PFSK-1 (cell line): ENCODE measurements at regions not wholly inside any gene's neighbourhood (a gene's known extent, or its start where the extent isn't known, plus 50 kb on each side); places are given as distances from the start of the nearest gene placed in this dataset.

Experiments
- FOXP2 ChIP-seq: optimal IDR thresholded peaks from 2 replicates; pipeline ENCODE3; 2011; ENCODE audit warnings: borderline replicate concordance, control low read depth, inconsistent platforms; ENCODE audit not compliant: insufficient read depth; ENCODE audit errors: extremely low read length, extremely low read depth
- POLR2AphosphoS5 ChIP-seq: IDR thresholded peaks from 2 replicates; pipeline ENCODE4 v1.6.1; 2012; ENCODE audit warnings: low read depth, mild to moderate bottlenecking, control low read depth, low read length, moderate library complexity
- REST ChIP-seq, 2 experiments: IDR thresholded peaks; 2 replicates each; pipeline versions ENCODE4 v1.6.1 to v1.8.0; 2011 to 2012; ENCODE audit warnings: low read depth in 2 of 2, low read length in 2 of 2, control low read depth in 1 of 2, inconsistent platforms in 1 of 2, mild to moderate bottlenecking in 1 of 2, moderate library complexity in 1 of 2; ENCODE audit not compliant: insufficient read depth in 1 of 2
- SIN3A ChIP-seq: IDR thresholded peaks from 2 replicates; pipeline ENCODE4 v1.6.1; 2012; ENCODE audit warnings: mild to moderate bottlenecking, low read length, moderate library complexity, borderline replicate concordance; ENCODE audit not compliant: insufficient read depth
- TAF1 ChIP-seq: IDR thresholded peaks from 2 replicates; pipeline ENCODE4 v1.6.1; 2012; ENCODE audit warnings: low read length, control low read depth, borderline replicate concordance; ENCODE audit not compliant: insufficient read depth

DNA sequence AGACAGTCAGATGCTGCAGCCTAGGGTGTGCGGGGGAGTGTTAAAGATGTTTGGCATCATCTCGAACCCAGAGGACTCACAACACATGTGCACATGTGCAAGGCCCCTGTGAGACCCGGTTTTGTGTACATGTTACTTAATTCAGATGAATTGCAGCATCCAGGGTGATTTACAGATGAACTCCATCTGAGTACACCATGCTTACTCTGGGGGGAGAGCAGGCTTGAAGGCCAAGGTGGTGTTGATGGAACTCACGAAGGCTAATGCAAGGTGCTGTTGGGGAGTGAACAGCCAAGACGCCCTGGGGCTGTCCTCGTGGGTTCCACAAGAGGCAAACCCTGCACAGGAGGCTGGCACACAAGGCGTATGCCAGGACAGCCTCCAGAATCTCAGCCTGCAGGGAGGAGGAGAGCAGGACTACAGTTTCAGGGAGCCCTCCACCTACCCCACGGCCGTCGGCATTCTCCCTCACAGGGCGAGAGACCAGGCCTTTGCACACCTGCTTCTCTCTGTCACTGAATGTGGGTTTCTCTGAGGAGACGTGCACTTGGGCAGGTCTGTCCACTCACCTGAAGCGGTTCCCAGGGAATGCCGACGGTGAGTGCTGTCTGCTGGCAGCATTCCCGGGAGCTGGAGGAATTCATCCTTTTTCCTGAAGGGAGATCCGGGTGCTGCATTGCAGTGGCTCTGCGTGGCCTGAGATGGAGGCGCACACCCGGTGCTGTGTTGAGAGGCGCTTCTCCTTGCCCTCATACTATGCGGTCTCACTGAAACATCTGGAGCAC is 178.5 kb upstream of the RNF32 start:
- no peak for TF ChIP-seq FOXP2
- no peak for TF ChIP-seq POLR2AphosphoS5
- TF ChIP-seq REST (IDR thresholded peaks at IDR 0.05; ENCODE audit: insufficient read depth in 1 of 2, low read depth in 2 of 2, low read length in 2 of 2): no peak
- TF ChIP-seq TAF1: no peak
- no peak for TF ChIP-seq SIN3A

DNA sequence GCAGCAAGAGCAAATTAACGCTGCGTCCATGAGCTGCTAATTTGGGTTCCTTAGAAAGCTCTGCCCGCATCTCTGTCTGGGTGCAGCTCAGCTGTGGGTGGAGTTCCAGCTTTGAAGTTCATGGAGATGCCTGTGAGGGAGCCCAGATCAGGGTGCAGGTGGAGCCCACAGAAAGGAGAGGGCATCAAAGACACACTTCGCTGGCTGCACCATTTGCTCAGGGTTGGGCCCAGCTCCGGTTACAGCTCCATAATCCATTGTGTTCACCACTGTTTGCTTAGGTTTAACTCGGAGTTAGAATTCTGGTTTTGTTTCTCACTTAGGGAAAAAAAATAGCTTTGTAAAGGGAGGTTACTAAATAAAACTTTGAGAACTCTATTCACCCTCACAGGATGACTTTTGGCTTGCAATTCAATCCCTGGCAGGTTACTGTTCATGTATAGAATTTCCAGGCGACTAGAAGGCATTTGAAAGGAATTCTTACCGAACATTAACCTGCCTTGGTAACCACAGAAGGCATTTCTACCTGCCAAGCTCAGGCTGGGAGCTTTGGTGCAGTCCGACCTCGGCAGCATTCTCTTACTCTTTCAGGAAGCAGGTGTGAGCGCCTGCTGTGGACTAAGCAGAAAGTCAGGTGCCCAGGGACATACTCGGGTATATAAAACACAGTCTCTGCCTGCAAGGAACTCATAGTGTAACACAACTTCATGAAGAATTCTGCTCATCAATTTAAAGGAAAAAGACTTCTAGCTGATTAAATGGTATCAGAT is 179.5 kb upstream of the RNF32 start:
- no peak for TF ChIP-seq FOXP2
- TF ChIP-seq REST (IDR thresholded peaks at IDR 0.05; ENCODE audit: insufficient read depth in 1 of 2, low read depth in 2 of 2, low read length in 2 of 2): no peak
- no peak for TF ChIP-seq POLR2AphosphoS5
- no peak for TF ChIP-seq SIN3A
- TF ChIP-seq TAF1: no peak

GRCh38 chr7:156459582-156459981 is 181.0 kb upstream of the RNF32 start:
- no peak for TF ChIP-seq TAF1
- TF ChIP-seq POLR2AphosphoS5: no peak
- no peak for TF ChIP-seq SIN3A
- no peak for TF ChIP-seq REST (IDR thresholded peaks at IDR 0.05; ENCODE audit: insufficient read depth in 1 of 2, low read depth in 2 of 2, low read length in 2 of 2)
- TF ChIP-seq FOXP2: no peak

DNA sequence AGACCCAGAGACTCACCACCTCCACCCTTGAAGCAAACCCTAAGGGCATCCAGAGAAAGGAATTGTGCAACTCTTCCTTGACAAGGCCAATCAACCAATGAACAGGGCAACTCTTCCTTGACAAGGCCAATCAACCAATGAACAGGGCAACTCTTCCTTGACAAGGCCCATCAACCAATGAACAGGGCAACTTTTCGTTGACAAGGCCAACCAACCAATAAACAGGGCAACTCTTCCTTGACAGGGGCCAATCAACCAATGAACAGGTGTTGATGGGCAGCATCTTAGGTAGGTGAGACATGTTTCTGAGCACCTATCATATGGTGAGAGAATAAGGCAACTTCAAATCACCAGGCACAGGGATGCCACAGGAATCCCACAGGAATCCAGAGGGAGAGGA is 181.5 kb upstream of the RNF32 start:
- TF ChIP-seq SIN3A (no peak), POLR2AphosphoS5 (no peak), REST (IDR thresholded peaks at IDR 0.05; ENCODE audit: insufficient read depth in 1 of 2, low read depth in 2 of 2, low read length in 2 of 2) (no peak), FOXP2 (no peak), TAF1 (no peak)
